ENCODE measurements at regions not wholly inside any gene's neighbourhood (a gene's known extent, or its start where the extent isn't known, plus 50 kb on each side); places are given as distances from the start of the nearest gene placed in this dataset.
"Not testable (repeated sequence)": the region's sequence is repeated elsewhere in the genome, so short reads cannot be mapped to it uniquely, and the experiment has no call there.

DNA sequence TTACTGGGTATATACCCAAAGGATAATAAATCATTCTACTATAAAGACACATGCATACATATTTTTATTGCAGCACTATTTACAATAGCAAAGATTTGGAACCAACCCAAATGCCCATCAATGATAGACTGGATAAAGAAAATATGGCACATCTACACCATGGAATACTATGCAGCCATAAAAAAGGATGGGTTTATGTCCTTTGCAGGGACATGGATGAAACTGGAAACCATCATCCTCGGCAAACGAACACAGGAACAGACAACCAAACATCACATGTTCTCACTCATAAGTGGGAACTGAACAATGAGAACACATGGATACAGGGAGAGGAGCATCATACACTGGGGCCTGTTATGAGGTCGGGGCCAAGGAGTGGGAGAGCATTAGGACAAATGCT, 665.0 kb upstream of the KCNMB2 start:
- DNase-seq (ENCODE audit: extremely low read depth in 1 of 2, low read depth in 1 of 2): not testable (repeated sequence)

DNA sequence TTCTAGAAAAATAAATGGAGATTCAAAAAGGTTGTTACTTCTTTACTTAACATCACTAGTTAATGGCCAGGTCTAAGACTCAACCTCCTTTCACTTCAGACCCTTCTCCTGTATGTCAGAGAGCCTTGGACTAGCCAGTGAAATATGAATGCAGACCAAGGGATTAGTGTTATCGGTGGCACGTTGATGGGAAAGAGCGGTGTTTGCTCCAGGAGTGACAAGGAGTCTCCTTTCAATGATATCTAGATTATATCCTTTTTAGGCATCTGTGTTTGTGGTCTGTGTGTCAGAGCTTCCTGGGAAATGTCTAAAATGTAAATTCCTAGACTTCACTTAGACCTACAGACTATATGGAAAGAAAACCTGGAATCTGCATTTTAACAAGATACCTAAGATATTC, 658.0 kb upstream of the KCNMB2 start:
- no peak for DNase-seq (ENCODE audit: extremely low read depth in 1 of 2, low read depth in 1 of 2)

DNA sequence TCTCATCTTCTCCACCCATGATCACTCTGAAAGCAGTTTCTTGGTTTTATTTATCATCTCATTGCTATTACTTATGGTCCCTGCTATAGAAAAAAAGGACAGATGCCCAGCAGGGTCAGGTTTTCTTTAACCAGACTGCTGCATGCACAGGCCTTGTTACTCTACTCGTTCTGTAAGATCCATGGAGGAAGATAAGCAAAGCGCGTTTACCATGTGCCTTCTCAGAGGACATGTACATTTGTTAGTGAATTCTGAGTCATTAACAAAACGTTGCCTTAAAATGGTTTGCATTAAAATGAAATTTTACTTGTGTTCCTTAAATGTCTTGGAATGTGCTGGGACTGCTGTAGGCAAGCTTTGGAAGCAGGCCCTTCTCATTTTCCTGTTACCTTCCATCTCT, 657.3 kb upstream of the KCNMB2 start:
- DNase-seq (ENCODE audit: extremely low read depth in 1 of 2, low read depth in 1 of 2): no peak

DNA sequence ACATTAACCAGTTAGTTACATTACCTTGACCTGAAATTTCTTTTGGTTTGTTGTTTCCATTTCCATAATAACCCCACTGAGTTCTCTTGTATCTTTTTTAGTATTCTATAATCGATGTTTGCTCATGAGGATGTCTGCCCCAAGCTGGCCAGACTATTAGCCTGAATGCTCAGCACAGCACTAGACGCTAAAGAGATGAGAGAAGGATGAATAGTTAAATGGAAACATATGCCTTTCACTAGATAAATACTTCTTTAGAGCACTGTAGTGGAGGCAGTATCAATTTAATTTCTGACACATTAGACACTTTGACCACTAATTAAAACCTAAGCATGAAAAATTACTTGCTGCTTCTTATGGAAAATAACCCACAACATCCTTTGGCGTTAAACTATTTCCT, 654.9 kb upstream of the KCNMB2 start:
- no peak for DNase-seq (ENCODE audit: extremely low read depth in 1 of 2, low read depth in 1 of 2)

DNA sequence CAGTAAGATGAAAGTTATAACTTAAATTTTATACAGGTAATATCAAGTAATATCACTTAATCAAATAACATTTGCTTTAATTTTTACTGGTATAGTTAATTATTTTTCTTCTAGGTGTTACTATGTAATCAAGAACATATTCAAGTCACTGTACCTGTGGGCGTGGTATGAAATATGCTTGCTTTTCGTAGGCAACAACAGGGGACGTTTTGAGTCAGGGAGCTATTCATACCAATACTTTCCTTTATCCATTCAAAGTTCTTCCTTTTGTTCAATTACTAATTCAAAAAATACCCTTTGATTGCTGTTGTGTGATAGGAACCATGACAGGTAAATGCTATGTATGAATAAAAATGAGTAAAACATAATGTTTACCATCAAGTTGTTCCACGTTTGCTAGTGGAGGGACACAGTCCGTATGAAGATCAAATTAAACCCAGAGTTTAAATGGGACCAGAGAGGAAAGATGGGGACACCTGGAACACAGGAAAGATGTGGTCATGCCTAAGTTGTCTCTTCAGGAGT, 654.0 kb upstream of the KCNMB2 start:
- no peak for DNase-seq (ENCODE audit: extremely low read depth in 1 of 2, low read depth in 1 of 2)

DNA sequence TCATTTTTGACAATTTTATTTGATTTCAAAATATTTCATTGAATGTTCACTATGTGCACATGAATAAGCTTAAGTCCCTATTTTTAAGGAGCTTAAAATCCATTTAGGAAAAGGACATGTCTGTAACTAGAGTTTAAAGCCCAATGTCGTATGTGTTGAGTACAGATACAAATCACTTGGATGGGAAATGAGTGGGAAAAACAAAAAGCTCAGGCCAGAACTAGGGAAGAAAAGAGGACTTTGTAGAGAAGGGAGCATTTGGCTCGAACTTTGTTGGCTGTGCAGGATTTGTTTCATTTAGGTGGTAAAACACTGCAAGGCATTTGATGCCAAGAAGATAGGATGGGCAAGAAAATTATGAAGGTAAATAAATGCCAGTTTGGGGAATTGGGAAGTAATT, 653.1 kb upstream of the KCNMB2 start:
- no peak for DNase-seq (ENCODE audit: extremely low read depth in 1 of 2, low read depth in 1 of 2)

DNA sequence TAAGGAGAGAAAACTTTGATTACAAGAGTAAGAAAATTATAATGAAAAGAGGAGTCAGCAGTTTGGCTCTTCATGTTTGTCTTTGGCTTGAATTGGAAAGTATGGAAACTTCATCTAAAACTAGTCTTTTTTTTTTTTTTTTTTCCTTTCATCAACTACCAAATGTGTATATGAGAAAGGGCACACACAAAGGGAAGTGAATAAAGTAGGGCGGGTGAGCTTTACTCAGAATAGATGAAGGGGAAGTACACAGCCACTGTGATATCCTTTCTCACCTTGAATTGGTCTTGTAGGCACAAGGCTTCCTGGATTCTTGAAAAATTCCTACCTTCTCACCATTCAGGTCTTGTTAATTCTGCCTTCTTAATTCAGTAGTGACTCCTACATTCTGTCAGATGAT, 652.3 kb upstream of the KCNMB2 start:
- DNase-seq (ENCODE audit: extremely low read depth in 1 of 2, low read depth in 1 of 2): no peak

DNA sequence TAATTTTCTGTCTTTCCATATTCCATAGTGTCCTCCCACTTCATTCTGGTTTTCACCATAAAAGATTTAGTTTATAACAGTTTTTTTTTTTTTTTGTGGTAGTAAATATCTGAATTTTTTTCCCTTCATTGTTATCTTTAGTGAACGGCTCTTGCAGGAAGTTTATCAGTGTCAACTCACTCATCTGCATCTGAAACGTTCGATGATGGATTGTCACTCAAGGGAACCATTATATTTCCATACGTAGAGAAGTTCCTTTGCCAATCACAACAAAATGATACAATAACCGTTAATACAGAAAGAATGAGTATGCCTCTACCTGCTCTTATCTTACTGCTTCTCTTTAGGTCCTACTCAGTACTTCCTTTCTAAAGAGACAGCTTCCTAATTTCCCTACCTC, 651.2 kb upstream of the KCNMB2 start:
- DNase-seq (ENCODE audit: extremely low read depth in 1 of 2, low read depth in 1 of 2): no peak

DNA sequence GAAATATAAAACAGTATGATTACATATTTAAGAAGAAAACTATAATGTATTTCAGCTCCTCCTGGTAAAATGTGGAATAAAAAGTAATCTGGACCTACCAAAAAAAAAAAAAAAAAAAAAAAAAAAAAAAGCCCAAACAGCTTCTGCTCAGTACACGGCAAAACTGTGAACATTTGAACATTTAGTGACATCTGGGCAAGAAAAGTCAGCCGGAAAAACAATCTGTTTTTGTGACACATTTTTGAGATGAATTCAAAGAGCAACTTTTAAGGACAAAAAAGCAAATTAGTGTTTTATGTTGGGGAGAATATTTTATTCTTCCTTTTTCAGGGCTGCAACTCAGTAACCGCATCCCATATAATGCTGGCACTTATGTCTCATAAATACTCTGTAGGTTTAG, 649.7 kb upstream of the KCNMB2 start:
- DNase-seq (ENCODE audit: extremely low read depth in 1 of 2, low read depth in 1 of 2): no peak

DNA sequence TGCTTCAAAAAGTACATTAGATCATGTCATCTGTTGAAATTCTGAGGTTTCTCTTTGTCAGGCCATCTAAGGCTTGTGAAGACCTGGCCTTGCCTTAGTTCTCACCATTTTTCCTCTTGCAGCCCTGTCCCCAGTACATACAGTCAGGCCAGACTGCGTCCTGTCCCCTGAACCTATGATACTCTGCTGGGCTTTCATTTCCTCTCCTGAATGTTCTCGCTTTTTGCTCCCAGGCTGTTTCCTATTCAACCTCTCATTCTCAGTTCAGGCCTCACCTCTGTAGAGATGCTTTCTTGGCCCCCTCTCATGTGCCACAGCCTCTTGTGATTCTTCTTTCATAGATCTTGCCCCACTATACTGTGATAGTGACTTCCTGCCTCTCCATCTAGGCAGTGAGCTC, 648.8 kb upstream of the KCNMB2 start:
- no peak for DNase-seq (ENCODE audit: extremely low read depth in 1 of 2, low read depth in 1 of 2)

DNA sequence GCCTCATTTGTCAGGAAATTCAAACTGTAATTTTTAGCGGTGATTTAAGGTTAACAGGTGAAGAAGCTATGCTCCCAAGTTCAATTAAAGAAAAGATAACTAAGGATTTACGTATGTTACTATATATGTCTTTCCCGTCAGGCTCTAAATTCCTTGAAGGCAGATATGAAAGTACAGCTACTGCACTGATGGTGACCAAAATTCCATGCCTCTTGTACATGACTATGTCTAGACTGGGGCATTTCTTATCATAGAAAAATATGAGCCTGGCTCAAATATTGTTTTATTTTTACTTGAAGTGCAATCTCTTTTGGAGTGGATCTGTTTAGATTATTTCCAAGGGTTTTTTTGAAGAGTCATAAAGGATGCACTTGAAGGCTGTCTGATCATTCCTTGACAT, 647.1 kb upstream of the KCNMB2 start:
- DNase-seq (ENCODE audit: extremely low read depth in 1 of 2, low read depth in 1 of 2): no peak

DNA sequence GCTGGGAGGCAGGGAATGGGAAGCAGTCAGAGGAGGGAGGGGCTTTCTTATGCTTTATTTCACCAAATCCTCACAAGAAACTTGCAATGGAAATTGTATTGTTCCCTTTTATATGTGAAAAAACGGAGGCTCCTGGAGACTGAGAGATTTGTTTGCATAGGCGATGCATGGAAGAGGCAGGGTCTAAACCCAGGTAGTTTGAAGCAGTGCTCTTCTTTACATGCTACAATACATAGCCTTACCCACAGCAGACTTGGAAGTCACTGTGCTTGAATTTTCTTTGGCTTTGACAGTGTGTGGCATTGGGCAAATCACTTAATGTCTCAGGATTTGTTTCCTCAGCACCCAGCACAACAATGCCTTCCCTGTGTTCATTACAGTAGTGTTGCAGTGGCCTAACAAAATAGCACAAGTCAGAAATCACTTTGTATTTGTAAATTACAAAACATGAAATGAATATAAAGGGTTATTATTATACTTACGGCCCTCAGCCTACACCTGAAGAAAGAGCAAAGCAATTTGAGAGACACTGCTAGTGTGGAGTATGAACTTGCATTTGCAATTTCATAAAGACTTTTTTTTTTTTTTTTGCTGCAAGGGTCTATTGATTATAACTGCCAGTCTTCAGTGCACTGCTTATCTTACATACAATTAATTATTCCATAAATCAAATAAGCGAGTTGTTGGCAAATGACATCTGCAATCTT, 646.4 kb upstream of the KCNMB2 start:
- no peak for DNase-seq (ENCODE audit: extremely low read depth in 1 of 2, low read depth in 1 of 2)

DNA sequence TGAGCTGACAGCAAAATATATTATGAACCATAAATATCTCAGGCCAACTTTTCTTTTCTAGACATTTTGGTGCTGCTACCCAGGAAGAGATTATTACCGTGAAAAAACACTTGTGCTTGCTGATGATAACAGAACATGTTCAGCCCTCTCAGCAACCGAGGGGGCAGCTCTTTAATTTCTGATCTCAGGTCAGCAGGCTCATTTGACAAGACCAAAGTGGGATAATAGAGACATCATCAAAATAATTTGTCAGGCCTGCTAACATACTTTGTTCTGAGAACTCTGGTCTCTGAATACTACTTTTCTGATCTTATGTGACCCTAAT, 645.9 kb upstream of the KCNMB2 start:
- DNase-seq (ENCODE audit: extremely low read depth in 1 of 2, low read depth in 1 of 2): no peak

DNA sequence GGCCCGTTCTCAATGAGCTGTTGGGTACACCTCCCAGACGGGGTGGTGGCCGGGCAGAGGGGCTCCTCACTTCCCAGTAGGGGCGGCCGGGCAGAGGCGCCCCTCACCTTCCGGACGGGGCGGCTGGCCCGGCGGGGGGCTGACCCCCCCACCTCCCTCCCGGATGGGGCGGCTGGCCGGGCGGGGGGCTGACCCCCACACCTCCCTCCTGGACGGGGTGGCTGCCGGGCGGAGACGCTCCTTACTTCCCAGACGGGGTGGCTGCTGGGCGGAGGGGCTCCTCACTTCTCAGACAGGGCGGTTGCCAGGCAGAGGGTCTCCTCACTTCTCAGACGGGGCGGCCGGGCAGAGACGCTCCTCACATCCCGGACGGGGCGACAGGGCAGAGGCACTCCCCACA, 644.7 kb upstream of the KCNMB2 start:
- not testable (repeated sequence) for DNase-seq (ENCODE audit: extremely low read depth in 1 of 2, low read depth in 1 of 2)

DNA sequence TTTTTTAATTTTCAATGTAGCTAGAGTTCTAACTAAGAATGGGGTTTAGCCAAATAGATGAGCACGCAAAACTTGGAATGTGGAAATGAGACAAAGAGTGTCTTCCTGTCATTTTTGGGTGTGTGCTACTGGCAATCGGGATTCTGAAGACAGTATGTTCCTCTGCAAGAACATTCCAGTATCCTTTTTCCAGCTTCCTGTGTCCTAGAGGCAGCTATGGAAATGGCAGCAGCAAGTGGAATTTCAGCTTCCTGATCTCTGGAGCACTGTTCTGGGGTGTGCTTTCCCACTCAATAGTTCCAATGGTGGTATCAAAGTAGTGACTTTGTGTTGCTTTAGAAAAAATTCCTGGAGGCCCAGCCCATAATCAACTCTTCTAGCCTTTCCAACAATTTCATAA, 642.9 kb upstream of the KCNMB2 start:
- DNase-seq (ENCODE audit: extremely low read depth in 1 of 2, low read depth in 1 of 2): no peak

DNA sequence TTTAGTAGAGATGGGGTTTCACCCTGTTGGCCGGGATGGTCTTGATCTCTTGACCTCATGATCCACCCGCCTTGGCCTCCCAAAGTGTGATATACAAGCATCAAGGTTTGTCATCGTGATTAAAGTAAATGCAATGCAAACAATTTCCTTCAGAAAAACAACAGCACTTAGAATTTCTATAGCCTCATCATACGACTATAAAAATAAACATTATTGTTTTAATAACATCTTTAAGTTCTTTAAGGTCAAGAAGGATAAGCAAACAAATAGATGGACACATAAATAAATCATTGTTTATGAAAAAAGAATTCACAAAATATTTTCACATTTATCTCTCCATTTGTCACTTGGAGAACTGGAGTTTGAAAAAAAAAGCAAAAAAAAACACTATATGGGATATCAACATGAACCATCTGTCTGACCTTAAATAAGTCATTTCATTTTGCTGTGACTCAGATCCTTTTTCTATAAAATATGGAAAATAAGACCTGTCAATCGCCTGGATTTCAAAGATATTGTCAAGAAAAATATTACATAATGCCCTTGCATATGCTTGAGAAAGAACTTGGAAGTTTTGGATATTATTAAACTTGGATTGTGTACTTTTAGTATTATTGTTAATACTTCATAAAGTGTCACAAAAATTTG, 642.0 kb upstream of the KCNMB2 start:
- DNase-seq (ENCODE audit: extremely low read depth in 1 of 2, low read depth in 1 of 2): no peak

DNA sequence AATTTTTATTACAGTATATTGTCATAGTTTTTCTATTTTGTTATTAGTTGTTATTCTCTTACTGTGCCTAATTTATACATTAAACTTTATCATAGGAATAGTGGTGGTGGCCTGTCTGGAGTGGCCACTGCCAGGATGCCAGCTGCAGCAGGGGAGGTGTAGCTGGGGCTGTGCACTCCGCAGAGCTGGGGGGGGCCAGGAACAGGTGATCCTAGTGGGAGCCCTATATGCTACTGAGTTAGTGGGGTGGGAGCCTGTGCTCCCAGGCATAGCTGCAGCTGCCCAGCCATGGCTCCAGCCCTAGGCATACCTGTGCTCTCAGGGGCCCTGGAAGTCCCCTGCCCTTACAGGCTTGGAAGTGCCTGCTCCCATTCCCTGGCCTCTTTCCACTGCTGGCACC, 638.1 kb upstream of the KCNMB2 start:
- no peak for DNase-seq (ENCODE audit: extremely low read depth in 1 of 2, low read depth in 1 of 2)

DNA sequence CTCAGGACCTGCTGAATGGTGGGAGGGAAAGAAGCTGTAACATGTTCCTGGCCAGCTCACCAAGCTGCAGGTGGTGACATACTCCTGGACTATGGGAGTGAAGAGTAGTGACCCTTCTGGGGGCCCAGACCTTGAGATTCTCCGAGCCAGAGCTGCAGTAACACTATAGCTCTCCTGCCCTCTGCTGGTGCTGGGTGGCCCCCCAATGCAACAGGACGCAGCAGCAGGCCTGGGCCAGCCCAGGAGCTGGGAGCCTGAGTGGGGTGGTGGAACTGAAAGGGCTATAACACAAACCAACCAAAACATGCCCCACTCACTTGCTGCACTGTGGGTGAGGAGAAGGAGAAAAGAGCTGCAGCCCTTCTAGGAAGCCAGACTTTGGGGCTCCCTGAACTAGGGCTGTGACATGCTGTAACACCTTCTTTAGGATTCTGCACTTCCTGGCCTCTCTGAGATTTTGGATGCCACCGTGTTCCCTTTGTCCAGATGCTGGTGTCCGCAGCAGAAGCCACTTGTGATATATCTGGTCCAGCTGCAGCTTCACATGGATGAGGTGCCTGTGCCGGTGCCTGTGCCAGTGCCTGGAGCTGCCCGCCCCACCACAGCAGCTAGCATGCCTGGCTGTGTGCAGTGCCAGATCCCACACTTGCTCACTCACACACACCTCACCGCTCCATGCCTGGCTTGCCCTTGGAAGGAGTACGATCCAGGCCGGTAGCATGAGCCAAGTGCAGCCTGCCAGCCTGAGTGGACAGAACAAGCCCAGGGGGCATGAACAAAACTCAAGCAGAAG, 636.8 kb upstream of the KCNMB2 start:
- DNase-seq (ENCODE audit: extremely low read depth in 1 of 2, low read depth in 1 of 2): no peak

DNA sequence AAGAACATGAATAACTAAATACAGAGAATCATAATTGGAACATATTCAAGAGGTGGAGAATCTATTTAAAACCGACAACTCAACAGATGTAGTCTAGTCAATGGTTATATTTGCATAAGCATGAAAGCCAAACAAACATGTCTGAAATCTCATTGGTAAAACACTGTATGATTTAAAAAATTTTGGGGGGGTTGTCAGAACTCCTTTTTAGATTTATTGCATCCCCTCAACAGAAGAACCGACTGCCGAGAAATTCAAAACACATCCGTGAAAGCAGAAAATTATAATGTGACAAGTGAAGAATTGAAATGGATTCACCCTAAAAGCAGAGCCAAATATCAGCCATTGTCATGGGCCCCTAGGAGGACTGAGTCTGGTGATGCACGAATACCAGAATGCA, 633.4 kb upstream of the KCNMB2 start:
- no peak for DNase-seq (ENCODE audit: extremely low read depth in 1 of 2, low read depth in 1 of 2)

DNA sequence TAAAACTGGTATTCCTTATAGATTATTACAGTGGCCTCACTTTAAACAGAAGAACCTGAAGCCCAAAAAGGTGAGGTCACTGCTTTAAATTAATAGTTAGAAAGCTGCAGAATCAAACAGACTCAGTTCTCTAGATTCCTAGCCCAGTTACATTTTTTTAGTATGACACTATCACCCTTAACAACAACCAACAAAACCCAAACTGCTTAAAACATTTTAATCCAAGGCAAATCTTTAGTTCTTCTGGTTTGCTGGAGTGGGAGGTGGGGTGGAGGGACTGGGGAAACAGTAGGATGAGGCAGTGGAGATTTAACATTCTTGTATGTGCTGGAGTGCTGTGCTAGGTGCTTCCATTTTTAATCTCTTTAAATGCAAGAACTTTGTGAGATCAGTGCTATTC, 631.6 kb upstream of the KCNMB2 start:
- no peak for DNase-seq (ENCODE audit: extremely low read depth in 1 of 2, low read depth in 1 of 2)

DNA sequence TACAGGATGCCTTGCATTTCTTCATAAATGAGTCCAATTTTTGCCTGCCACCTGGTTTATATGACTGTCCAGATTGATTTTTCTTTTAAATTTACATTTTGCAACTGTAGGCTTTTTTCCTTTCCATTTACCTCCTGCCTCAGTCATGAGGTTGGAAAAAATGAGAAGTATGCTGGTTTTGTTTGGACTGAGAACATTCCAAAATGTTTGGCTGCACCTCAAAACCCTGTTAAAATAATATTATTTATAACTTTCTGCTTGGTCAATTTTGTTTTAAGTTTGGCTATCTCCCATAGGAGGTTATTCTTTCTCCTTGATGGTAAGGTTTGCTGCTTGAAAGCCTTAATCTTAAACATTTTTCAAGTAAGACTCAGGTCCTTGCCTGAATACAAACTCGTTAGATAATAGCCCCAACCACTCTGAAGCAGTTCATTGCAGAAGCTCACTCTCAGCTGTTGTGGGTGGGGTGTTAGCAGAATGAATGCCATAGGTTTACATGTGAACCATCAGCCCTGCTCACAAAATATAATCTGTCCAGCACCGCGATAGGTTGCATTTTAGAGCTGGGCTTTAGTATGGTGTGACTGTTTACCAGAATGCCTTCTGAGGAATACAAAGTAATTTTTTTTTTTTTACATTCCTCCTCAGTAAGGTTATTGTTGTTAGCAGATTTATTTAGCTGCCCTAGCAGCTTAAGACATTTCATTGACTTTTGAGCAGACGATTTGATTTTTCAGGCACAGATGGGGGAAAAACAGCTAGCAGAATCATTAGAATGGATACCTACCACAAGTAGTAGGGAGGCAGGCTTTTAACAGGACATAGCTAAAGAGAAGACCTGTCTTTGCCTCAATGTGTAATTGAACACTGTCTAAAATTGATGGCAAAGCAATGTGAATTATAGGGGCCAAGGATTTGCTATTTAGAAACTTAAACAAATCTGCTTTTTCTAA, 630.8 kb upstream of the KCNMB2 start:
- DNase-seq (ENCODE audit: extremely low read depth in 1 of 2, low read depth in 1 of 2): no peak
